IPS-20b (cell line): ENCODE measurements at regions not wholly inside any gene's neighbourhood (a gene's known extent, or its start where the extent isn't known, plus 50 kb on each side); places are given as distances from the start of the nearest gene placed in this dataset.
"Not testable (repeated sequence)": the region's sequence is repeated elsewhere in the genome, so short reads cannot be mapped to it uniquely, and the experiment has no call there.

Experiments used
- H3K27ac ChIP-seq: one replicate; pipeline ENCODE4 v1.5.1; 2013; ENCODE audit warnings: low read length
- H3K27me3 ChIP-seq: 2 replicates; pipeline ENCODE4 v1.6.1; 2013; ENCODE audit warnings: mild to moderate bottlenecking, low read length, inconsistent platforms; ENCODE audit not compliant: insufficient read depth
- H3K36me3 ChIP-seq: 2 replicates; pipeline ENCODE4 v1.6.1; 2013; ENCODE audit warnings: low read depth, mild to moderate bottlenecking, inconsistent platforms, low read length, moderate library complexity; ENCODE audit not compliant: insufficient read depth
- H3K4me1 ChIP-seq: 2 replicates; pipeline ENCODE4 v1.6.1; 2013; ENCODE audit warnings: mild to moderate bottlenecking, control low read depth, inconsistent platforms, low read length, moderate library complexity; ENCODE audit not compliant: insufficient read depth
- H3K4me3 ChIP-seq: 2 replicates; pipeline ENCODE4 v1.5.1; 2013; ENCODE audit warnings: mild to moderate bottlenecking, low read length, inconsistent platforms
- H3K9ac ChIP-seq: 2 replicates; pipeline ENCODE4 v1.6.1; 2013; ENCODE audit warnings: low read depth, mild to moderate bottlenecking, inconsistent platforms, low read length, moderate library complexity
- H3K9me3 ChIP-seq: 2 replicates; pipeline ENCODE4 v1.6.1; 2013; ENCODE audit warnings: mild to moderate bottlenecking, low read depth, low read length, inconsistent platforms; ENCODE audit not compliant: insufficient read depth

DNA sequence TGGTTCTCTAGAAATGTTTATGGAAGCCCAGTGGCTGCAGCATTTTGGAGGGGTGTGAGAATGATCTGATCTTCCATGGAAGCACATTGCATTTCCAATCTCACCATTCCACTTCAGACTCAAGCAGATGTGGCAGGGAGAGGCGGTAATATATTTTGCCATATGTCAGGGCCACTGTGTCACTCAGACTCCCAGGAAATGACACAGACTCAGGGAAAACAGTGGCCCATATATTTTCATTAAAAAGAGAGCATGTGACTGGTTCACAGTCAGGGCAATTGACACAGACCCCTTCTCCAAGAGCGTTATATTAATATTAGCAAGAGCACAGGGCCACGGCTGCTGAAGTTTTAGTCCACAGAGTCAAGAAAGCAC, 149.3 kb upstream of the NRP1 start:
- H3K27me3 ChIP-seq = no peaks in the 10 kb centered on the region
- peaks cover 31% of the 10 kb centered on the region for H3K4me1 ChIP-seq
- H3K36me3 ChIP-seq = no peaks in the 10 kb centered on the region
- peak overlapping the region; percentile 12; the same call in 1 of the 2 replicates for H3K9ac ChIP-seq
- H3K4me3 ChIP-seq = no peak overlapping the region
- H3K27ac ChIP-seq = no peak overlapping the region
- no peaks in the 10 kb centered on the region; the same call in 1 of the 2 replicates for H3K9me3 ChIP-seq

DNA sequence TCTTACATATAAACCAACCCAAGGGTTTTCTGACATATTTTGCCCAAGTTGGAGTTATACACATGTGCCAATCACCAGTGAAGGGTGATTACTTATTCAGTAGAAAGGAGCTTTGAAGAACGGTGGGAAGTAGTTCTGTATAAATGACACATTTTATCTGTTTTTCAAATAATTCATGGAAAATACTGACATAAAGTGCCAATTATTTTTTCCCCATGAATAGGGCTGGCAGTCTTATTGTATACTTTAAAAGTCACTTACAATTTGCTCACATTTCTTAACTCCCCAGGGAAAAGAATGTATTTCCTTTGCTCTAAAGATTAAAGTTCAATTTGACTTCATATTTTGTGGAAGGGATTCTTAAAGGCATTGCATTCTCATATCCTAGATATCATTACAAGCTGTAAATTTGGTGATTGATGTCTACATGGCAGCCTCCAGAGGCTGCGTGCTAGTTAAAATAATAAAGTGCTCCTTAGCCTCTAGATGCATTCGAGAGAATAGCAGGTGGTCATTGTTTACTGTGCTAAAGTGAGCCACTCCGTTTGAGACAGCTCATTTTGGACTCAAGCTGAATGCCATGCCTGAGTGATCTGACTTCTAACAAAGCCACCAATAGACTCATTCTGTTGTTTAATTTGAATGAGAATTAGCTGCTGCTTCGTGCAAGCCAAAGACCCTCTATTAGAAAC, 148.8 kb upstream of the NRP1 start:
- no peak overlapping the region for H3K27ac ChIP-seq
- no peaks in the 10 kb centered on the region; the same call in 1 of the 2 replicates for H3K9me3 ChIP-seq
- H3K4me3 ChIP-seq = no peak overlapping the region; the same call in 1 of the 2 replicates
- H3K27me3 ChIP-seq = no peaks in the 10 kb centered on the region
- peak overlapping the region; percentile 12; the same call in 1 of the 2 replicates for H3K9ac ChIP-seq
- H3K36me3 ChIP-seq = no peaks in the 10 kb centered on the region
- peaks cover 31% of the 10 kb centered on the region for H3K4me1 ChIP-seq

DNA sequence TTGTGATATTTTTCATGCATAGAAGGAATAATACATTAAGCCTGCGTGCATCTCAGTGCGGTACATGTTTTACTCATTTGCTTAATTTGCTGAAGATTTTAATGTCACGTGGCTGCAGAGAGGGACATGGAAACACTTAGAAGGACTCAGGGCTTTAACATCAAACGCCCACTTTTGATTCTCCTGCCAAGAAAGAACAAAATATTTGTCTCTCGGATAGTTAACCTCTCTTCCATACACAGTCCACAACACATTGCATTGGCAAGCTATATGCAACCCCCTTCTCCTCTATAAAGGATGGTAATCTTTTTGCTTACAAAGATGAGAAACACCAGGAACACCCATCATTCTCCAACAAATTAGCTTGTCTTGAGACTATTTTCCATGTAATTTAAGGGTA, 148.0 kb upstream of the NRP1 start:
- Histone ChIP-seq H3K27me3 (no peaks in the 10 kb centered on the region), H3K27ac (no peak overlapping the region), H3K9me3 (no peaks in the 10 kb centered on the region; the same call in 1 of the 2 replicates), H3K9ac (no peak overlapping the region), H3K36me3 (no peaks in the 10 kb centered on the region), H3K4me3 (no peak overlapping the region), H3K4me1 (peaks cover 31% of the 10 kb centered on the region)

DNA sequence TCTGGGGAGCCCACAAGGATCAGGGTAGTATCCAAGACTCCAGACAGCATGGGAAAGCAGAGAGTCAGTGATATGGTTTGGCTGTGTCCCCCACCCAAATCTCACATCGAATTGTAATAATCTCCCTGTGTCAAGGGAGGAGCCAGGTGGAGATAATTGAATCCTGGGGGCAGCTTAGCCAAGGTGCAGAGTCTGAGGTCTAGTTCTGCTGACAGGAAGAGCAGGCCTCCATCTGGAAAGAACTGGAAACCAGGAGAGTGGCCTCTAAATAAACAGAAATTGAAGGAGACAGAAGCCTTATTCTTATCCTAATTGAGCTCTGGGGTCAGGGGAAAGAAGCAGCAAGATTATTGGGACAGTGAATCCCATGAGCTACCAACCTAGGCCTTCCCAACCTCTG, 146.7 kb upstream of the NRP1 start:
- Histone ChIP-seq H3K4me1 (peaks cover 27% of the 10 kb centered on the region), H3K27me3 (no peaks in the 10 kb centered on the region), H3K9ac (no peak overlapping the region), H3K9me3 (no peaks in the 10 kb centered on the region; the same call in 1 of the 2 replicates), H3K27ac (no peak overlapping the region), H3K4me3 (no peak overlapping the region), H3K36me3 (no peaks in the 10 kb centered on the region)

DNA sequence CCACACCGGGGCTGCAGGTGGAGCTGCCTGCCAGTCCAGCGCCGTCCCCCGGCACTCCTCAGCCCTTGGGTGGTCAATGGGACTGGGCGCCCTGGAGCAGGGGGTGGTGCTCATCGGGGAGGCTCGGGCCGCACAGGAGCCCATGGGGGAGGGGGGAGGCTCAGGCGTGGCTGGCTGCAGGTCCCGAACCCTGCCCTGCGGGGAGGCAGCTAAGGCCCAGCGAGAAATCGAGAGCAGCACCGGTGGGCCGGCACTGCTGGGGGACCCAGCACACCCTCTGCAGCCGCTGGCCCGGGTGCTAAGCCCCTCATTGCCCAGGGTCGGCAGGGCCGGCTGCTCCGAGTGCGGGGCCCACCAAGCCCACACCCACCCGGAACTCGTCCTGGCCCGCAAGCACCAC, 145.9 kb upstream of the NRP1 start:
- H3K27ac ChIP-seq, H3K9ac ChIP-seq, H3K4me3 ChIP-seq, H3K27me3 ChIP-seq, H3K9me3 ChIP-seq, H3K36me3 ChIP-seq: not testable (repeated sequence)
- peaks cover 25% of the 10 kb centered on the region for H3K4me1 ChIP-seq

DNA sequence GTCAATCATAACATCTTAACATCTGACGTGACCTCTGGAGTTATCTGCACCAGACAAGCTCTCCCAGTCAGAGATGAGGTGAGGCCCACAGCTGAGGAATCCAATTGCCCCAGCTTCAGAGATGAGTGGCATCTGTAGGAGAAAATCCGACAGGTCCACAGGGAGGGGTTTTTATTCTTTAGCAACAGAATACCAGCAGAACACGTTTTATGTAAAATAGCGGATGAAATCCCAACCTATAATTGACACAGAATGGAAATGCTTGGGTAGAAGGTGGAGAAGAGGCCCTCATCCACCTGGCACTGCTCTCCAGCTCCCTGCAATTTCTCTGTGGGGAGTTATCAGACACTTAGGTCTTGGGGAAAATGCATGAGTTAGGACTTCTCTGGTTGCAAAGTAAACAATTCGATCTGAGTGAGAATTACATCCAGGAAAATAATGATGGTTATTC, 144.2 kb upstream of the NRP1 start:
- H3K4me1 ChIP-seq = peaks cover 12% of the 10 kb centered on the region
- no peak overlapping the region for H3K27ac ChIP-seq

DNA sequence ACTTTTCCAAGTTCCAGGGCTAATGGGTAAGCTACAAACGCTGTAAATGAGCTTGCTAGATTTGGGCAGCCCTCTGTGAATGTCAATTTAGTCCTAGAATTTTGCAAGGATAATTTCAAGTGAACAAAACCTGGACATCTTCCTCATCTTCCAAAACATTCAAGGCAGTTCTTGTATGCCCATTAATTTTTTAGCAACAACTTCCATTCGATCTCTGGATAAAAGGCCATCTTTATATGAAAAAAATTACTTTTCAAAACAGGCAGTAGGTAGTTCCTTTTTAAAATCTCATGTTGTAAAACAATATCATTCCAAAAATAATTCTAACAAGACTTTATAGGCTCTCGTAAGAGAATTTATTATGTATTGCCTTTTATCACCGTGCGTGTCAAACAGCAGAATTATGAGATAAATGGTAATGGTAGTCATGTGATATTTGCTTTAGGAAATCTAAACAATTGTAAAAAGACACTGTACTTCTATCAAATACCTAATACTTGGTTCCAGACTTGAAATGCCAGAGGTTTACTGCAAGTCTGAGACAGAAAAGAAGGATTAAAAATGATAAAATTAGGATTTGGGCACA, 143.7 kb upstream of the NRP1 start:
- no peak overlapping the region for H3K27ac ChIP-seq
- H3K9me3 ChIP-seq = no peaks in the 10 kb centered on the region; the same call in 1 of the 2 replicates
- H3K36me3 ChIP-seq = no peaks in the 10 kb centered on the region
- peaks cover 7% of the 10 kb centered on the region for H3K4me1 ChIP-seq
- H3K9ac ChIP-seq = no peak overlapping the region
- H3K27me3 ChIP-seq = no peaks in the 10 kb centered on the region
- H3K4me3 ChIP-seq = no peak overlapping the region

More for the DNA sequence above, 144.2 kb upstream of the NRP1 start:
- H3K4me3 ChIP-seq = no peak overlapping the region
- no peaks in the 10 kb centered on the region for H3K27me3 ChIP-seq
- H3K9me3 ChIP-seq = no peaks in the 10 kb centered on the region; the same call in 1 of the 2 replicates
- no peak overlapping the region for H3K9ac ChIP-seq
- no peaks in the 10 kb centered on the region for H3K36me3 ChIP-seq

DNA sequence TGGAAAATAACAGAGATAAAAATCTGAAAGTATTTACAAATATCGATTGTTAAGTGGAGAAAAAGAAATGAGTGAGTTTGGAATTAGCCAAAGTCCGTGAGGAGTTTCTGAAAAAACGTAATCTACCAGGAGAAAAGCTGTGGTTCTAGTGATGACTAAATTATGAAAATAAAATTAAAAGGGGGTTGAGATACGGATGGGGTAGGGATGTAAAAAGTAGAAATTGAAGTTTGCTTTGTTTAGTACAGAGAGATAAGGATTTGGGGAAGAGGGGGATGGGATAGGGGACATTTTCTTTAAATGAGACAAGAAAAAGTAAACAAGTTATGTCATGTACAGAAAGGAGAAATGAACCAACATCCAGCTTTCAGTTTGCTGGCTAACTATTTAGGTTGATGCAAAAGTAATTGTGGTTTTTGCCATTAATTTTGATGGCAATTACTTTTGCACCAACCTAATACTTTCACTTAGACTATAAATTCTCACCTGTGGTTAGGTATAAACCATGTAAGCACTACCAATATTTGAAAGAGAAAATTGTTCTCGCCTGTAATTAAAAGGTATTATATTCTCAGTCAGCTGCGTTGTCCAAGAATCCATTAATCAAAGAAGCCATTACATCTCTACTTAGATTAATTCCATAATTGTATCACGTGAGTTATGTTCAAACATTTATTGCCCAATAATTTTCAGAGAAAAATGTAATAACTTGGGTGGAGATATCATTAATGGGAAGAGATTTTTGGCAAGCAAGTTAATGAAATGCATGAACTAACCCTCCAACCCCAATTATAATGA, 143.0 kb upstream of the NRP1 start:
- H3K27ac ChIP-seq = no peak overlapping the region
- H3K4me1 ChIP-seq = peaks cover 4% of the 10 kb centered on the region; the same call in 1 of the 2 replicates
- no peak overlapping the region for H3K4me3 ChIP-seq
- no peaks in the 10 kb centered on the region for H3K36me3 ChIP-seq
- no peak overlapping the region for H3K9ac ChIP-seq
- no peaks in the 10 kb centered on the region; the same call in 1 of the 2 replicates for H3K9me3 ChIP-seq
- no peaks in the 10 kb centered on the region for H3K27me3 ChIP-seq

DNA sequence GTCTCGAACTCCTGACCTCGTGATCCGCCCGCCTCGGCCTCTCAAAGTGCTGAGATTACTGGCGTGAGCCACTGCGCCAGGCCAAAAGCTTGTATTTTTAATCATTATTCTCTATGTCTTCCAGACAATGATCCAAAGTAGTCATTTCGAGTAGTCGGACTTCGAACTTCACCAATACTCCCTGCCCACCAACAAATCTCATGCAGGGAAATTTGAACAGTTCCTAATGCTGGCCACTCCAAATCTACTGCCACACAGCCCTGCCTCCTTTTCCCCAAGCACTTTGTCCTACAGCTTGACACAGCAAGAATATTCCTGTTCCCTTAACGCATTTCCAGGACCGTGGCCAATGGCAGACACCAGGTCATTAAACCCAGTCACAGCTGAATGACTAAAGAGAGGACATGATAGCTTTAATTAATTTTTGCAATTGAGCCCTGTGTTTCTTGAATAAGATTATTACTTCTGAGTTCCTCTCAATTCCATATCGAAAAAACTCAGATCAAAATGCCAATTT, 142.3 kb upstream of the NRP1 start:
- Histone ChIP-seq H3K36me3 (no peaks in the 10 kb centered on the region), H3K4me3 (no peak overlapping the region), H3K9me3 (no peaks in the 10 kb centered on the region; the same call in 1 of the 2 replicates), H3K4me1 (peaks cover 4% of the 10 kb centered on the region; the same call in 1 of the 2 replicates), H3K27me3 (no peaks in the 10 kb centered on the region), H3K27ac (no peak overlapping the region), H3K9ac (no peak overlapping the region)

DNA sequence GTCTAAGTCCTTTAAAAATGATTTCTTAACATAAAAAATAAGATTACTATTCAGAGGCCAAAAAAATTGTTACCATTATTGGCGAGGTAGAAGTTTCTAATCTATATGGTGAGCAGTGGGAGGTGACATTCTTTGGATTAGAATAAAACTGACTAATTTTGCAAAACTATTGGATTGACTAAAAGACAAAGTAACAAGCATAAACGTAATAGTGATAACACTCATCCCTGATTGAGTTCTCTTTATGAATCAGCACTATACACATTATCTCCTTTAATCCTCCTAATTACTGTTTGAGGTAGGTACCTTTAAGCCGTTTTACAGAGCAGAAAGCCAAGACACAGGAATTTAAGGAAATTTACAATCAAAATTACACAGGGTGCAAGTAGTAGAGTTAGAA, 139.2 kb upstream of the NRP1 start:
- no peaks in the 10 kb centered on the region for H3K27me3 ChIP-seq
- no peak overlapping the region for H3K27ac ChIP-seq
- H3K9me3 ChIP-seq = no peaks in the 10 kb centered on the region
- no peak overlapping the region for H3K9ac ChIP-seq
- no peak overlapping the region for H3K4me3 ChIP-seq
- no peaks in the 10 kb centered on the region for H3K36me3 ChIP-seq
- H3K4me1 ChIP-seq = peaks cover 4% of the 10 kb centered on the region; the same call in 1 of the 2 replicates

DNA sequence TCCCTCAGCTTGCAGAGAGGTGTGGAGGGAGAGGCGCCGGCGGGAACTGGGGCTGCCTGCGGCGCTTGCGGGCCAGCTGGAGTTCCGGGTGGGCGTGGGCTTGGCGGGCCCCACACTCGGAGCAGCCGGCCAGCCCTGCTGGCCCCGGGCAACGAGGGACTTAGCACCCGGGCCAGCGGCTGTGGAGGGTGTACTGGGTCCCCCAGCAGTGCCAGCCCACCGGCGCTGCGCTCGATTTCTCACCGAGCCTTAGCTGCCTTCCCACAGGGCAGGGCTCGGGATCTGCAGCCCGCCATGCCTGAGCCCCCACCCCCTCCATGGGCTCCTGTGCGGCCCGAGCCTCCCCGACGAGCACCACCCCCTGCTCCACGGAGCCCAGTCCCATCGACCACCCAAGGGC, 133.5 kb upstream of the NRP1 start:
- not testable (repeated sequence) for H3K9ac ChIP-seq, H3K4me1 ChIP-seq, H3K4me3 ChIP-seq, H3K9me3 ChIP-seq, H3K36me3 ChIP-seq, H3K27ac ChIP-seq, H3K27me3 ChIP-seq
